H9 (cell line): ENCODE measurements at regions not wholly inside any gene's neighbourhood (a gene's known extent, or its start where the extent isn't known, plus 50 kb on each side); places are given as distances from the start of the nearest gene placed in this dataset.

Experiments used
- DNase-seq: peaks from one replicate; pipeline ENCODE4 v3.0.0-alpha.2; 2017
- H2AFZ ChIP-seq: one replicate; pipeline ENCODE4 v1.6.1; 2013; ENCODE audit warnings: mild to moderate bottlenecking, low read length, control low read depth, moderate library complexity
- H2AK5ac ChIP-seq: 2 replicates; pipeline ENCODE4 v1.6.1; 2013; ENCODE audit warnings: low read length, control low read depth, mixed read lengths; ENCODE audit not compliant: insufficient read length
- H2BK120ac ChIP-seq: one replicate; pipeline ENCODE4 v1.6.1; 2013; ENCODE audit warnings: low read depth, mild to moderate bottlenecking, low read length, control low read depth, inconsistent platforms; ENCODE audit not compliant: poor library complexity, severe bottlenecking
- H2BK12ac ChIP-seq: 2 replicates; pipeline ENCODE4 v1.6.1; 2013; ENCODE audit warnings: low read length, control low read depth, mixed read lengths, low read depth; ENCODE audit not compliant: insufficient read length
- H2BK15ac ChIP-seq: 2 replicates; pipeline ENCODE4 v1.6.1; 2013; ENCODE audit warnings: low read depth, low read length, control low read depth
- H2BK20ac ChIP-seq: one replicate; pipeline ENCODE4 v1.6.1; 2013; ENCODE audit warnings: low read depth, mild to moderate bottlenecking, low read length, control low read depth, inconsistent platforms; ENCODE audit not compliant: poor library complexity, severe bottlenecking
- H2BK5ac ChIP-seq: 2 replicates; pipeline ENCODE4 v1.6.1; 2013; ENCODE audit warnings: low read length, control low read depth, mixed read lengths; ENCODE audit not compliant: insufficient read length
- H3K14ac ChIP-seq: 2 replicates; pipeline ENCODE4 v1.6.1; 2013; ENCODE audit warnings: low read length, control low read depth; ENCODE audit not compliant: insufficient read depth
- H3K18ac ChIP-seq: 2 replicates; pipeline ENCODE4 v1.6.1; 2013; ENCODE audit warnings: low read depth, mild to moderate bottlenecking, mixed read lengths, low read length, control low read depth; ENCODE audit not compliant: insufficient read length
- H3K23ac ChIP-seq: 2 replicates; pipeline ENCODE4 v1.6.1; 2013; ENCODE audit warnings: low read length, control low read depth, mixed read lengths, low read depth; ENCODE audit not compliant: insufficient read length
- H3K23me2 ChIP-seq: 2 replicates; pipeline ENCODE4 v1.6.1; 2013; ENCODE audit warnings: low read depth, mild to moderate bottlenecking, mixed read lengths, low read length, control low read depth; ENCODE audit not compliant: insufficient read length, poor library complexity, severe bottlenecking
- H3K27ac ChIP-seq: 2 replicates; pipeline ENCODE4 v1.5.1; 2013; ENCODE audit warnings: low read length, control low read depth, mixed read lengths, low read depth; ENCODE audit not compliant: insufficient read length
- H3K27me3 ChIP-seq: 2 replicates; pipeline ENCODE4 v1.6.1; 2013; ENCODE audit warnings: low read length, control low read depth, inconsistent platforms; ENCODE audit not compliant: insufficient read depth
- H3K4ac ChIP-seq: 2 replicates; pipeline ENCODE4 v1.6.1; 2013; ENCODE audit warnings: low read depth, mild to moderate bottlenecking, control low read depth, inconsistent platforms, low read length, moderate library complexity
- H3K4me1 ChIP-seq: 2 replicates; pipeline ENCODE4 v1.6.1; 2013; ENCODE audit warnings: low read length, control low read depth, inconsistent platforms; ENCODE audit not compliant: insufficient read depth
- H3K4me2 ChIP-seq: 2 replicates; pipeline ENCODE4 v1.6.1; 2013; ENCODE audit warnings: low read length, control low read depth, mixed read lengths; ENCODE audit not compliant: insufficient read length, insufficient read depth
- H3K56ac ChIP-seq: 2 replicates; pipeline ENCODE4 v1.6.1; 2013; ENCODE audit warnings: low read depth, mild to moderate bottlenecking, mixed read lengths, low read length, control low read depth; ENCODE audit not compliant: insufficient read length
- H3K79me1 ChIP-seq: 2 replicates; pipeline ENCODE4 v1.6.1; 2013; ENCODE audit warnings: low read depth, mild to moderate bottlenecking, moderate library complexity, low read length, control low read depth, inconsistent platforms; ENCODE audit not compliant: insufficient read depth, poor library complexity, severe bottlenecking
- H3K79me2 ChIP-seq: 2 replicates; pipeline ENCODE4 v1.6.1; 2013; ENCODE audit warnings: low read length, control low read depth, inconsistent platforms; ENCODE audit not compliant: insufficient read depth
- H3K9ac ChIP-seq: 2 replicates; pipeline ENCODE4 v1.6.1; 2013; ENCODE audit warnings: low read length, control low read depth, mixed read lengths; ENCODE audit not compliant: insufficient read length; ENCODE audit errors: extremely low read depth
- H3K9me3 ChIP-seq: one replicate; pipeline ENCODE4 v1.6.1; 2013; ENCODE audit warnings: low read depth, low read length, inconsistent platforms; ENCODE audit not compliant: control insufficient read depth
- H3T11ph ChIP-seq: one replicate; pipeline ENCODE4 v1.6.1; 2013; ENCODE audit warnings: mild to moderate bottlenecking, low read length, control low read depth, inconsistent platforms
- H4K20me1 ChIP-seq: one replicate; pipeline ENCODE4 v1.6.1; 2013; ENCODE audit not compliant: control insufficient read depth, insufficient read length, insufficient read depth
- H4K5ac ChIP-seq: 2 replicates; pipeline ENCODE4 v1.6.1; 2013; ENCODE audit warnings: low read depth, mild to moderate bottlenecking, mixed read lengths, low read length, control low read depth; ENCODE audit not compliant: insufficient read length
- H4K8ac ChIP-seq: replicated peaks from 2 replicates; pipeline ENCODE4 v1.6.1; 2013; ENCODE audit warnings: low read length, control low read depth, mixed read lengths, low read depth; ENCODE audit not compliant: insufficient read length
- H4K91ac ChIP-seq: 2 replicates; pipeline ENCODE4 v1.6.1; 2013; ENCODE audit warnings: low read depth, mild to moderate bottlenecking, moderate library complexity, mixed read lengths, low read length, control low read depth; ENCODE audit not compliant: insufficient read length
- H3K27ac Mint-ChIP-seq, 3 experiments: 2 replicates in 2 of 3; 3 replicates in 1 of 3; pipeline ENCODE4 v1.8.0; 2020 to 2021; ENCODE audit warnings: mixed read lengths in 3 of 3, mild to moderate bottlenecking in 1 of 3, moderate library complexity in 1 of 3
- H3K27me3 Mint-ChIP-seq: 2 replicates; pipeline ENCODE4 v1.8.0; 2021; ENCODE audit warnings: low read depth, mild to moderate bottlenecking, moderate library complexity, mixed read lengths
- H3K36me3 Mint-ChIP-seq, 3 experiments: 2 replicates in 2 of 3; 3 replicates in 1 of 3; pipeline ENCODE4 v1.8.0; 2020 to 2021; ENCODE audit warnings: low read depth in 3 of 3, mixed read lengths in 3 of 3; ENCODE audit not compliant: insufficient read depth in 1 of 3
- H3K4me1 Mint-ChIP-seq, 2 experiments: 2 replicates each; pipeline ENCODE4 v1.8.0; 2020; ENCODE audit warnings: mixed read lengths in 2 of 2
- H3K4me3 Mint-ChIP-seq, 2 experiments: 2 replicates in 1 of 2; 3 replicates in 1 of 2; pipeline ENCODE4 v1.8.0; 2020 to 2021; ENCODE audit warnings: mild to moderate bottlenecking in 2 of 2, mixed read lengths in 2 of 2, moderate library complexity in 1 of 2
- H3K9me3 Mint-ChIP-seq, 2 experiments: 2 replicates in 1 of 2; 3 replicates in 1 of 2; pipeline ENCODE4 v1.8.0; 2020; ENCODE audit warnings: mild to moderate bottlenecking in 2 of 2, mixed read lengths in 2 of 2, moderate library complexity in 1 of 2
- CTCF ChIP-seq: fragments of 200-600 bp; sonication (generic); conservative IDR thresholded peaks from 3 replicates; pipeline ENCODE4 v1.8.0; 2021; ENCODE audit warnings: antibody characterized with exemption, mild to moderate bottlenecking
- WGBS: extraction: QIAGEN DNeasy Blood & Tissue Kit; methylation state at CpG from one replicate; pipeline ENCODE4 v1.1.7; 2013; ENCODE audit warnings: missing lambda C conversion rate, low lambda C conversion rate, mixed read lengths; ENCODE audit not compliant: insufficient read length; ENCODE audit errors: extremely low coverage; 5-methylcytosine and 5-hydroxymethylcytosine counted together

- no peak overlapping the region for H2AK5ac ChIP-seq
- Mint-ChIP-seq H3K4me3 (no peak overlapping the region), H3K4me1 (peaks cover 41 to 43% of the 10 kb centered on the region in 2 experiments), H3K27me3 (peaks cover 6% of the 10 kb centered on the region), H3K36me3 (peaks cover 18 to 39% (median 28%) of the 10 kb centered on the region in 3 experiments), H3K9me3 (no peaks in the 10 kb centered on the region), H3K27ac (no peak overlapping the region)
- no peaks in the 10 kb centered on the region for H4K20me1 ChIP-seq
- no peak for TF ChIP-seq CTCF
- no peak overlapping the region for H3K4ac ChIP-seq
- no CpG with 5 or more reads among the region's 9 CpGs for WGBS
- no peak overlapping the region for H2BK5ac ChIP-seq
- no peak overlapping the region for H2BK12ac ChIP-seq
- no peak overlapping the region for H3K23ac ChIP-seq
- H2BK15ac ChIP-seq = no peak overlapping the region
- no peak overlapping the region for H3K18ac ChIP-seq
- H3K27me3 ChIP-seq = no peaks in the 10 kb centered on the region; the same call in 1 of the 2 replicates
- no peak overlapping the region for H3K9ac ChIP-seq
- H4K91ac ChIP-seq = no peak overlapping the region
- H3K14ac ChIP-seq = no peak overlapping the region
- H3K79me1 ChIP-seq = no peaks in the 10 kb centered on the region
- H2BK20ac ChIP-seq = no peak overlapping the region
- H3K56ac ChIP-seq = no peak overlapping the region
- H3K4me1 ChIP-seq = peaks cover 5% of the 10 kb centered on the region; the same call in 1 of the 2 replicates
- no peaks in the 10 kb centered on the region for H3K79me2 ChIP-seq
- no peak overlapping the region for H3K27ac ChIP-seq
- H3T11ph ChIP-seq = no peak overlapping the region
- no peaks in the 10 kb centered on the region for H3K23me2 ChIP-seq
- no peak overlapping the region for H2BK120ac ChIP-seq
- H3K4me2 ChIP-seq = no peak overlapping the region
- H4K8ac ChIP-seq = no peak overlapping the region
- H4K5ac ChIP-seq = no peak overlapping the region
- no peak overlapping the region for H2AFZ ChIP-seq
- no peaks in the 10 kb centered on the region for H3K9me3 ChIP-seq
- no peak for DNase-seq
Measured at GRCh38 chr1:223003549-223003948, 139.5 kb downstream of the TLR5 start.
